IPS-20b (cell line): ENCODE measurements at regions not wholly inside any gene's neighbourhood (a gene's known extent, or its start where the extent isn't known, plus 50 kb on each side); places are given as distances from the start of the nearest gene placed in this dataset.

Source experiments
- H3K27ac ChIP-seq: one replicate; pipeline ENCODE4 v1.5.1; 2013; ENCODE audit warnings: low read length
- H3K27me3 ChIP-seq: 2 replicates; pipeline ENCODE4 v1.6.1; 2013; ENCODE audit warnings: mild to moderate bottlenecking, low read length, inconsistent platforms; ENCODE audit not compliant: insufficient read depth
- H3K36me3 ChIP-seq: 2 replicates; pipeline ENCODE4 v1.6.1; 2013; ENCODE audit warnings: low read depth, mild to moderate bottlenecking, inconsistent platforms, low read length, moderate library complexity; ENCODE audit not compliant: insufficient read depth
- H3K4me1 ChIP-seq: 2 replicates; pipeline ENCODE4 v1.6.1; 2013; ENCODE audit warnings: mild to moderate bottlenecking, control low read depth, inconsistent platforms, low read length, moderate library complexity; ENCODE audit not compliant: insufficient read depth
- H3K4me3 ChIP-seq: 2 replicates; pipeline ENCODE4 v1.5.1; 2013; ENCODE audit warnings: mild to moderate bottlenecking, low read length, inconsistent platforms
- H3K9ac ChIP-seq: 2 replicates; pipeline ENCODE4 v1.6.1; 2013; ENCODE audit warnings: low read depth, mild to moderate bottlenecking, inconsistent platforms, low read length, moderate library complexity
- H3K9me3 ChIP-seq: 2 replicates; pipeline ENCODE4 v1.6.1; 2013; ENCODE audit warnings: mild to moderate bottlenecking, low read depth, low read length, inconsistent platforms; ENCODE audit not compliant: insufficient read depth

GRCh38 chr20:51195990-51196389 lies 173.1 kb upstream of the KCNG1 start:
- Histone ChIP-seq H3K27me3 (no peaks in the 10 kb centered on the region), H3K9me3 (no peaks in the 10 kb centered on the region), H3K36me3 (no peaks in the 10 kb centered on the region), H3K4me3 (no peak overlapping the region), H3K9ac (no peak overlapping the region), H3K4me1 (no peaks in the 10 kb centered on the region), H3K27ac (no peak overlapping the region)

- H3K36me3 ChIP-seq, result no peaks in the 10 kb centered on the region
- no peak overlapping the region for H3K4me3 ChIP-seq
- no peaks in the 10 kb centered on the region for H3K4me1 ChIP-seq
- no peaks in the 10 kb centered on the region for H3K27me3 ChIP-seq
- no peak overlapping the region for H3K9ac ChIP-seq
- H3K27ac ChIP-seq, result no peak overlapping the region
- no peaks in the 10 kb centered on the region for H3K9me3 ChIP-seq
Observed at GRCh38 chr20:51195419-51195901, 172.6 kb upstream of the KCNG1 start.

- no peak overlapping the region for H3K27ac ChIP-seq
- no peaks in the 10 kb centered on the region for H3K9me3 ChIP-seq
- no peak overlapping the region for H3K9ac ChIP-seq
- H3K4me1 ChIP-seq, result no peaks in the 10 kb centered on the region
- H3K36me3 ChIP-seq, result no peaks in the 10 kb centered on the region
- no peaks in the 10 kb centered on the region for H3K27me3 ChIP-seq
- H3K4me3 ChIP-seq, result no peak overlapping the region
Observed at GRCh38 chr20:51193066-51193772, 170.3 kb upstream of the KCNG1 start.

GRCh38 chr20:51190783-51191180 lies 167.9 kb upstream of the KCNG1 start:
- no peaks in the 10 kb centered on the region for H3K9me3 ChIP-seq
- no peaks in the 10 kb centered on the region for H3K4me1 ChIP-seq
- no peaks in the 10 kb centered on the region for H3K36me3 ChIP-seq
- H3K9ac ChIP-seq, result no peak overlapping the region
- no peak overlapping the region for H3K4me3 ChIP-seq
- no peaks in the 10 kb centered on the region for H3K27me3 ChIP-seq
- H3K27ac ChIP-seq, result no peak overlapping the region

DNA sequence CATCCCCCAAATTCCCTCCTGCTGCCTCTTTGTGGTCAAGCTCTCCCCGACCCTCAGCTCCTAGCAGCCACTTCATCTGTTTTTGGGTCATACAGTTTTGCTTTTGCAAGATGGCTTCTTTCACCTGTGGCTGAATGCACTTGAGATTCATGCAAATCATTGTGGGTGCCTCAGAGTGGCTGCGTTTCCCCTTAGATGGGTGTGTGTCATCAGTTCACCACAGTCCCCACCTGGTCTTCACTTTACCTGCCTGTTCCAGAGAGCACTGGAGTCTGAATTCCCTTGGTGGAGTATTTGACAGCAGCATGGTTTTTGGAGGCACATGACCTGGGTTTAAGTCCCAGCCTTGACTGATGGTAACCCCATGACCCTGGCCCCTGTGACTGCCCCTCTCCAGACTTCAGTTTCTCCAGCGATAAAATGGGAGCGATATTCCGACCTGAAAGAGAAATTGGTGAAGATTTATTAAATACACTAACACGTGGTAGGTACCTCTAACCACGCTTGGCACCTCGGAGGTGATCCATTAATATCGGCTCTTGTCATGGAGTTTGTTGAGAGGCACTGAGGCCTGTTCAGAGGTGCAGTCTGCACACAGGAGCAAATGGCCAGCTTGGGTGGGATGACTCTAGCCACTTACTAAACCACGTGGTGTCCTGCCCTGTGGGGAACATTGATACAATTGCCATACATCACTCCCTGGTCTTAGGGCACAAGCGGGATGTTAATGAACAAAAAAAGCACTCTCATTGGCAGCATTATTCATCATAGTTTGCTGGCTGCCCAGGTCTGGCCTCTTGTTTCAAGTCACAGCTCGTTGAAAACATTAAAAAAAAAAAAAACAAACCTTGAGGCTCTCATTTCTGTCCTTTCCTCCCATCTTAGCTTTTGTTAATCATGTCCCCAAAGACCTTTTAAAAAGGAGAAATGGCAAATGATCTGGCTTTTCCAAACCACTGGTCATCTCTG lies 167.2 kb upstream of the KCNG1 start:
- Histone ChIP-seq H3K36me3 (no peaks in the 10 kb centered on the region), H3K9me3 (no peaks in the 10 kb centered on the region), H3K4me1 (no peaks in the 10 kb centered on the region), H3K27ac (no peak overlapping the region), H3K27me3 (no peaks in the 10 kb centered on the region), H3K4me3 (no peak overlapping the region), H3K9ac (no peak overlapping the region)

- no peaks in the 10 kb centered on the region for H3K4me1 ChIP-seq
- no peak overlapping the region for H3K27ac ChIP-seq
- no peaks in the 10 kb centered on the region for H3K27me3 ChIP-seq
- H3K4me3 ChIP-seq, result no peak overlapping the region
- H3K9me3 ChIP-seq, result no peaks in the 10 kb centered on the region
- no peak overlapping the region for H3K9ac ChIP-seq
- no peaks in the 10 kb centered on the region for H3K36me3 ChIP-seq
Observed at GRCh38 chr20:51188941-51189340, 166.0 kb upstream of the KCNG1 start.

- no peak overlapping the region for H3K27ac ChIP-seq
Observed at GRCh38 chr20:51187261-51187660, 164.4 kb upstream of the KCNG1 start.

GRCh38 chr20:51185861-51186260 lies 163.0 kb upstream of the KCNG1 start:
- no peak overlapping the region for H3K9ac ChIP-seq
- H3K36me3 ChIP-seq, result no peaks in the 10 kb centered on the region
- H3K27me3 ChIP-seq, result no peaks in the 10 kb centered on the region
- no peak overlapping the region for H3K27ac ChIP-seq
- no peak overlapping the region for H3K4me3 ChIP-seq
- H3K4me1 ChIP-seq, result no peaks in the 10 kb centered on the region
- H3K9me3 ChIP-seq, result no peaks in the 10 kb centered on the region

More at GRCh38 chr20:51187261-51187660, 164.4 kb upstream of the KCNG1 start:
- H3K9ac ChIP-seq, result no peak overlapping the region
- H3K4me3 ChIP-seq, result no peak overlapping the region
- H3K36me3 ChIP-seq, result no peaks in the 10 kb centered on the region
- H3K9me3 ChIP-seq, result no peaks in the 10 kb centered on the region
- H3K4me1 ChIP-seq, result no peaks in the 10 kb centered on the region
- no peaks in the 10 kb centered on the region for H3K27me3 ChIP-seq

GRCh38 chr20:51185277-51185676 lies 162.4 kb upstream of the KCNG1 start:
- Histone ChIP-seq H3K4me3 (no peak overlapping the region), H3K36me3 (no peaks in the 10 kb centered on the region), H3K9ac (no peak overlapping the region), H3K27ac (no peak overlapping the region), H3K9me3 (no peaks in the 10 kb centered on the region), H3K27me3 (no peaks in the 10 kb centered on the region), H3K4me1 (no peaks in the 10 kb centered on the region)

GRCh38 chr20:51184289-51184688 lies 161.4 kb upstream of the KCNG1 start:
- Histone ChIP-seq H3K9me3 (no peaks in the 10 kb centered on the region), H3K4me1 (no peaks in the 10 kb centered on the region), H3K27ac (no peak overlapping the region), H3K9ac (no peak overlapping the region), H3K4me3 (no peak overlapping the region), H3K27me3 (no peaks in the 10 kb centered on the region), H3K36me3 (no peaks in the 10 kb centered on the region)

GRCh38 chr20:51183451-51183850 lies 160.5 kb upstream of the KCNG1 start:
- Histone ChIP-seq H3K36me3 (no peaks in the 10 kb centered on the region), H3K9ac (no peak overlapping the region), H3K27ac (no peak overlapping the region), H3K9me3 (no peaks in the 10 kb centered on the region), H3K27me3 (no peaks in the 10 kb centered on the region), H3K4me1 (no peaks in the 10 kb centered on the region), H3K4me3 (no peak overlapping the region)

- no peak overlapping the region for H3K4me3 ChIP-seq
- H3K9ac ChIP-seq, result no peak overlapping the region
- no peaks in the 10 kb centered on the region for H3K36me3 ChIP-seq
- no peaks in the 10 kb centered on the region for H3K27me3 ChIP-seq
- H3K4me1 ChIP-seq, result no peaks in the 10 kb centered on the region
- no peaks in the 10 kb centered on the region for H3K9me3 ChIP-seq
- H3K27ac ChIP-seq, result no peak overlapping the region
Observed at GRCh38 chr20:51182571-51182970, 159.7 kb upstream of the KCNG1 start.
